B cell (primary cell): ENCODE measurements at regions not wholly inside any gene's neighbourhood (a gene's known extent, or its start where the extent isn't known, plus 50 kb on each side); places are given as distances from the start of the nearest gene placed in this dataset.

Source experiments
- CTCF ChIP-seq: fragments of 200-600 bp; IDR thresholded peaks from one replicate; pipeline ENCODE4 v1.8.0; 2022; ENCODE audit warnings: antibody characterized with exemption, mild to moderate bottlenecking
- EZH2 ChIP-seq: IDR thresholded peaks from 2 replicates; pipeline ENCODE4 v1.6.1; 2012; ENCODE audit warnings: borderline replicate concordance, low read depth, mild to moderate bottlenecking, moderate library complexity, low read length; ENCODE audit not compliant: insufficient read depth, poor library complexity, severe bottlenecking

- no peak for TF ChIP-seq CTCF
- no peak for TF ChIP-seq EZH2
These were observed 101.2 kb upstream of the TP63 start for GRCh38 chr3:189529889-189530471.
